NCI-H1436 (cell line): ENCODE measurements at regions not wholly inside any gene's neighbourhood (a gene's known extent, or its start where the extent isn't known, plus 50 kb on each side); places are given as distances from the start of the nearest gene placed in this dataset.

Experiments
- DNase-seq: peaks from one replicate; lab custom pipeline; 2025; lab: John Stamatoyannopoulos, UW

GRCh38 chr12:81957631-81958030, 198.5 kb upstream of the PPFIA2 start:
- no peak for DNase-seq

- no peak for DNase-seq
Observed at GRCh38 chr12:81956468-81956860, 197.3 kb upstream of the PPFIA2 start.

- no peak for DNase-seq
Observed at GRCh38 chr12:81953541-81953940, 194.4 kb upstream of the PPFIA2 start.

- no peak for DNase-seq
Observed at GRCh38 chr12:81950871-81951270, 191.7 kb upstream of the PPFIA2 start.

GRCh38 chr12:81949841-81950308, 190.7 kb upstream of the PPFIA2 start:
- no peak for DNase-seq

- no peak for DNase-seq
Observed at GRCh38 chr12:81949416-81949815, 190.3 kb upstream of the PPFIA2 start.

GRCh38 chr12:81944886-81945285, 185.7 kb upstream of the PPFIA2 start:
- DNase-seq: no peak

- no peak for DNase-seq
Observed at GRCh38 chr12:81942594-81942993, 183.4 kb upstream of the PPFIA2 start.

- DNase-seq: no peak
Observed at GRCh38 chr12:81930037-81930436, 170.9 kb upstream of the PPFIA2 start.

- DNase-seq: no peak
Observed at GRCh38 chr12:81896771-81897170, 137.6 kb upstream of the PPFIA2 start.

- no peak for DNase-seq
Observed at GRCh38 chr12:81888961-81889360, 129.8 kb upstream of the PPFIA2 start.

- no peak for DNase-seq
Observed at GRCh38 chr12:81888106-81888740, 129.1 kb upstream of the PPFIA2 start.

- DNase-seq: no peak
Observed at GRCh38 chr12:81874586-81874985, 115.4 kb upstream of the PPFIA2 start.

GRCh38 chr12:81874166-81874565, 115.0 kb upstream of the PPFIA2 start:
- no peak for DNase-seq

- DNase-seq: no peak
Observed at GRCh38 chr12:81872400-81872799, 113.2 kb upstream of the PPFIA2 start.

GRCh38 chr12:81866081-81866480, 106.9 kb upstream of the PPFIA2 start:
- no peak for DNase-seq

GRCh38 chr12:81863406-81863805, 104.3 kb upstream of the PPFIA2 start:
- no peak for DNase-seq

GRCh38 chr12:81859521-81859920, 100.4 kb upstream of the PPFIA2 start:
- DNase-seq: no peak

GRCh38 chr12:81843599-81843998, 84.4 kb upstream of the PPFIA2 start:
- no peak for DNase-seq

- DNase-seq: no peak
Observed at GRCh38 chr12:81835783-81836182, 76.6 kb upstream of the PPFIA2 start.

- no peak for DNase-seq
Observed at GRCh38 chr12:81819991-81820633, 61.0 kb upstream of the PPFIA2 start.

GRCh38 chr12:81815611-81816010, 56.5 kb upstream of the PPFIA2 start:
- no peak for DNase-seq

GRCh38 chr12:81811778-81812125, 52.6 kb upstream of the PPFIA2 start:
- DNase-seq: no peak
